B cell (primary cell): ENCODE measurements at regions not wholly inside any gene's neighbourhood (a gene's known extent, or its start where the extent isn't known, plus 50 kb on each side); places are given as distances from the start of the nearest gene placed in this dataset.

Experiments used
- ATAC-seq: fragments of 200-7000 bp; cut with Tn5 transposase; one replicate; pipeline ENCODE4 v1.10.0; 2021; ENCODE audit warnings: low read depth, mild to moderate bottlenecking, moderate number of reproducible peaks, moderate library complexity
- CTCF ChIA-PET: fragments of 350-600 bp; sonication (Branson Sonifier 250); formaldehyde crosslinking; loops from one replicate; lab custom pipeline; 2021; ENCODE audit warnings: antibody characterized with exemption, inconsistent platforms; lab: Charles Lee
- POLR2A ChIA-PET: fragments of 350-600 bp; sonication (Branson Sonifier 250); formaldehyde crosslinking; loops from one replicate; lab custom pipeline; 2021; ENCODE audit warnings: antibody characterized with exemption; lab: Charles Lee
- DNase-seq: peaks from one replicate; pipeline ENCODE4 v3.0.0; 2013
- H2AFZ ChIP-seq: 2 replicates; pipeline ENCODE4 v1.6.1; 2012; ENCODE audit warnings: mild to moderate bottlenecking, low read depth, low read length; ENCODE audit not compliant: insufficient read depth, poor library complexity, severe bottlenecking
- H3K27ac ChIP-seq, 2 donors: 1 replicate in 1 of 2; 2 replicates in 1 of 2; pipeline ENCODE4 v1.5.1; 2012 to 2013; ENCODE audit warnings: low read length in 2 of 2, mild to moderate bottlenecking in 2 of 2, moderate library complexity in 1 of 2
- H3K27me3 ChIP-seq, 4 experiments: fragments of 200-600 bp in 1 of 4; sonication (generic) in 1 of 4; replicated peaks in 1 of 4; 1 replicate in 2 of 4; 2 replicates in 2 of 4; pipeline versions ENCODE4 v1.6.1 to v1.7.0; 2013 to 2016; ENCODE audit warnings: low read length in 3 of 4, mild to moderate bottlenecking in 2 of 4, mixed read lengths in 1 of 4, moderate library complexity in 1 of 4; ENCODE audit not compliant: insufficient read depth in 4 of 4, control insufficient read depth in 3 of 4; ENCODE audit errors: control extremely low read depth in 1 of 4
- H3K36me3 ChIP-seq, 2 experiments: replicated peaks in 1 of 2; 1 replicate in 1 of 2; 2 replicates in 1 of 2; pipeline versions ENCODE4 v1.6.1 to v1.7.1; 2013; ENCODE audit warnings: low read length in 1 of 2; ENCODE audit not compliant: insufficient read depth in 2 of 2, control insufficient read depth in 1 of 2; ENCODE audit errors: control extremely low read depth in 1 of 2, extremely low read depth in 1 of 2
- H3K4me1 ChIP-seq, 2 donors: fragments of 200-600 bp in 1 of 2; sonication (generic) in 1 of 2; 1 replicate in 1 of 2; 2 replicates in 1 of 2; pipeline versions ENCODE4 v1.5.1 to v1.6.1; 2013 to 2017; ENCODE audit warnings: low read length in 2 of 2; ENCODE audit not compliant: control insufficient read depth in 2 of 2, insufficient read depth in 2 of 2
- H3K4me2 ChIP-seq: replicated peaks from 2 replicates; pipeline ENCODE3; 2012; ENCODE audit warnings: mild to moderate bottlenecking, low read depth, low read length; ENCODE audit not compliant: poor library complexity, severe bottlenecking
- H3K4me3 ChIP-seq, 5 experiments: fragments of 200-600 bp in 1 of 5; sonication (generic) in 1 of 5; 1 replicate in 3 of 5; 2 replicates in 2 of 5; pipeline versions ENCODE4 v1.5.1 to v1.7.0; 2011 to 2016; ENCODE audit warnings: low read length in 4 of 5, mild to moderate bottlenecking in 4 of 5, low read depth in 2 of 5, control low read depth in 1 of 5, moderate library complexity in 1 of 5; ENCODE audit not compliant: insufficient read depth in 1 of 5; ENCODE audit errors: control extremely low read depth in 1 of 5, extremely low read depth in 1 of 5
- H3K79me2 ChIP-seq: fragments of 200-600 bp; sonication (generic); one replicate; pipeline ENCODE4 v1.6.0; 2016; ENCODE audit warnings: low read length; ENCODE audit not compliant: control insufficient read depth, insufficient read depth
- H3K9ac ChIP-seq: fragments of 200-600 bp; sonication (generic); 2 replicates; pipeline ENCODE4 v1.6.1; 2017; ENCODE audit warnings: mild to moderate bottlenecking, low read length, moderate library complexity
- H3K9me3 ChIP-seq, 3 donors: one replicate each; pipeline versions ENCODE4 v1.6.1 to v1.7.1; 2013; ENCODE audit warnings: low read length in 2 of 3; ENCODE audit not compliant: control insufficient read depth in 2 of 3, insufficient read depth in 1 of 3; ENCODE audit errors: control extremely low read depth in 1 of 3
- H4K20me1 ChIP-seq: 2 replicates; pipeline ENCODE4 v1.6.0; 2012; ENCODE audit warnings: mild to moderate bottlenecking, low read length; ENCODE audit not compliant: insufficient read depth, control insufficient read depth, poor library complexity, severe bottlenecking
- H3K27ac Mint-ChIP-seq: one replicate; pipeline ENCODE4 v1.8.0; 2021; ENCODE audit warnings: mixed read lengths
- H3K27me3 Mint-ChIP-seq: one replicate; pipeline ENCODE4 v1.8.0; 2021; ENCODE audit warnings: mixed read lengths
- H3K4me1 Mint-ChIP-seq: one replicate; pipeline ENCODE4 v1.8.0; 2021; ENCODE audit warnings: mixed read lengths
- H3K4me3 Mint-ChIP-seq: one replicate; pipeline ENCODE4 v1.8.0; 2021; ENCODE audit warnings: mixed read lengths
- H3K9me3 Mint-ChIP-seq: one replicate; pipeline ENCODE4 v1.8.0; 2022; ENCODE audit warnings: mixed read lengths; ENCODE audit not compliant: insufficient read depth
- EZH2 ChIP-seq: IDR thresholded peaks from 2 replicates; pipeline ENCODE4 v1.6.1; 2012; ENCODE audit warnings: borderline replicate concordance, low read depth, mild to moderate bottlenecking, moderate library complexity, low read length; ENCODE audit not compliant: insufficient read depth, poor library complexity, severe bottlenecking
- WGBS: methylation state at CpG from one replicate; pipeline ENCODE4 v1.1.5; 2013; ENCODE audit warnings: missing lambda C conversion rate; ENCODE audit not compliant: insufficient coverage; 5-methylcytosine and 5-hydroxymethylcytosine counted together
- intact Hi-C: fragments of 100-400 bp; cut with micrococcal nuclease; formaldehyde crosslinking; loops from one replicate; pipeline ENCODE4 v1.10.0; 2022
- TF ChIP-seq, protein P1 (sequence below): fragments of 200-600 bp; IDR thresholded peaks from one replicate; pipeline ENCODE4 v1.8.0; 2022; ENCODE audit warnings: antibody characterized with exemption, mild to moderate bottlenecking

- Histone ChIP-seq H3K36me3 (no peaks in the 10 kb centered on the region), H3K27ac (no peak overlapping the region), H3K4me1 (no peaks in the 10 kb centered on the region), H3K27me3 (no peaks in the 10 kb centered on the region), H2AFZ (no peak overlapping the region), H3K9me3 (no peaks in the 10 kb centered on the region), H3K4me3 (no peak overlapping the region), H3K4me2 (no peak overlapping the region), H3K9ac (no peak overlapping the region), H3K79me2 (no peaks in the 10 kb centered on the region), H4K20me1 (no peaks in the 10 kb centered on the region)
- 80% methylated on average over 2 of the region's 4 CpGs for WGBS
- ChIA-PET POLR2A (no interaction called here), CTCF (no interaction called here)
- Mint-ChIP-seq H3K27ac (no peak overlapping the region), H3K9me3 (peaks cover 2% of the 10 kb centered on the region), H3K27me3 (no peaks in the 10 kb centered on the region), H3K4me3 (no peak overlapping the region), H3K4me1 (no peaks in the 10 kb centered on the region)
- intact Hi-C loops: no loop called here
- DNase-seq (no peak), ATAC-seq (no peak)
- TF ChIP-seq, protein P1, sequence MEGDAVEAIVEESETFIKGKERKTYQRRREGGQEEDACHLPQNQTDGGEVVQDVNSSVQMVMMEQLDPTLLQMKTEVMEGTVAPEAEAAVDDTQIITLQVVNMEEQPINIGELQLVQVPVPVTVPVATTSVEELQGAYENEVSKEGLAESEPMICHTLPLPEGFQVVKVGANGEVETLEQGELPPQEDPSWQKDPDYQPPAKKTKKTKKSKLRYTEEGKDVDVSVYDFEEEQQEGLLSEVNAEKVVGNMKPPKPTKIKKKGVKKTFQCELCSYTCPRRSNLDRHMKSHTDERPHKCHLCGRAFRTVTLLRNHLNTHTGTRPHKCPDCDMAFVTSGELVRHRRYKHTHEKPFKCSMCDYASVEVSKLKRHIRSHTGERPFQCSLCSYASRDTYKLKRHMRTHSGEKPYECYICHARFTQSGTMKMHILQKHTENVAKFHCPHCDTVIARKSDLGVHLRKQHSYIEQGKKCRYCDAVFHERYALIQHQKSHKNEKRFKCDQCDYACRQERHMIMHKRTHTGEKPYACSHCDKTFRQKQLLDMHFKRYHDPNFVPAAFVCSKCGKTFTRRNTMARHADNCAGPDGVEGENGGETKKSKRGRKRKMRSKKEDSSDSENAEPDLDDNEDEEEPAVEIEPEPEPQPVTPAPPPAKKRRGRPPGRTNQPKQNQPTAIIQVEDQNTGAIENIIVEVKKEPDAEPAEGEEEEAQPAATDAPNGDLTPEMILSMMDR: no peak
- TF ChIP-seq EZH2: no peak
These were observed 280.4 kb downstream of the TDRD15 start for GRCh38 chr2:21404137-21404536.

- Histone ChIP-seq H3K9ac (no peak overlapping the region), H3K4me2 (no peak overlapping the region), H3K4me1 (no peaks in the 10 kb centered on the region), H3K79me2 (no peaks in the 10 kb centered on the region), H4K20me1 (no peaks in the 10 kb centered on the region), H3K27me3 (no peaks in the 10 kb centered on the region), H2AFZ (no peak overlapping the region), H3K36me3 (no peaks in the 10 kb centered on the region), H3K27ac (no peak overlapping the region), H3K9me3 (no peaks in the 10 kb centered on the region), H3K4me3 (no peak overlapping the region)
- TF ChIP-seq EZH2: no peak
- TF ChIP-seq, protein P1: no peak
- Mint-ChIP-seq H3K27ac (no peak overlapping the region), H3K4me3 (no peak overlapping the region), H3K9me3 (peaks cover 2% of the 10 kb centered on the region), H3K27me3 (no peaks in the 10 kb centered on the region), H3K4me1 (no peaks in the 10 kb centered on the region)
- intact Hi-C loops: no loop called here
- ATAC-seq: no peak
- ChIA-PET POLR2A (no interaction called here), CTCF (no interaction called here)
- WGBS: 70% methylated on average over 5 of the region's 7 CpGs
- no peak for DNase-seq
These were observed 281.3 kb downstream of the TDRD15 start for GRCh38 chr2:21404827-21405625.
